Suppressor macrophage treated with lipopolysaccharide for 4 hours (primary cell): ENCODE measurements at regions not wholly inside any gene's neighbourhood (a gene's known extent, or its start where the extent isn't known, plus 50 kb on each side); places are given as distances from the start of the nearest gene placed in this dataset.
A peak's percentile ranks its signal among the peaks of the same experiment; 100 is the strongest.

Experiments used
- DNase-seq: peaks from one replicate; pipeline ENCODE4 v3.0.0-alpha.2; 2020

GRCh38 chr7:131896165-131896863, 339.9 kb upstream of the PODXL start:
- DNase-seq = no peak

- DNase-seq = peak; percentile 41
Measured at GRCh38 chr7:131895541-131896164, 339.2 kb upstream of the PODXL start.

GRCh38 chr7:131893631-131894340, 337.4 kb upstream of the PODXL start:
- DNase-seq = no peak

GRCh38 chr7:131890176-131890575, 333.7 kb upstream of the PODXL start:
- DNase-seq = peak; percentile 66

GRCh38 chr7:131889572-131890150, 333.2 kb upstream of the PODXL start:
- DNase-seq = no peak

GRCh38 chr7:131883769-131884168, 327.3 kb upstream of the PODXL start:
- no peak for DNase-seq

GRCh38 chr7:131883196-131883595, 326.8 kb upstream of the PODXL start:
- DNase-seq = no peak

GRCh38 chr7:131882321-131882720, 325.9 kb upstream of the PODXL start:
- DNase-seq = no peak

- DNase-seq = no peak
Measured at GRCh38 chr7:131880078-131880477, 323.6 kb upstream of the PODXL start.

- no peak for DNase-seq
Measured at GRCh38 chr7:131879424-131879823, 323.0 kb upstream of the PODXL start.

- DNase-seq = no peak
Measured at GRCh38 chr7:131878777-131879176, 322.3 kb upstream of the PODXL start.

- no peak for DNase-seq
Measured at GRCh38 chr7:131873581-131873980, 317.2 kb upstream of the PODXL start.

- no peak for DNase-seq
Measured at GRCh38 chr7:131869986-131870385, 313.6 kb upstream of the PODXL start.

- DNase-seq = no peak
Measured at GRCh38 chr7:131869169-131869844, 312.9 kb upstream of the PODXL start.

GRCh38 chr7:131867461-131867860, 311.0 kb upstream of the PODXL start:
- no peak for DNase-seq

GRCh38 chr7:131865911-131866310, 309.5 kb upstream of the PODXL start:
- no peak for DNase-seq

- no peak for DNase-seq
Measured at GRCh38 chr7:131861620-131862346, 305.4 kb upstream of the PODXL start.

GRCh38 chr7:131859147-131859821, 302.9 kb upstream of the PODXL start:
- DNase-seq = peak; percentile 52

GRCh38 chr7:131858611-131859010, 302.2 kb upstream of the PODXL start:
- no peak for DNase-seq

GRCh38 chr7:131849472-131849871, 293.0 kb upstream of the PODXL start:
- DNase-seq = no peak

GRCh38 chr7:131848033-131848432, 291.6 kb upstream of the PODXL start:
- DNase-seq = no peak
